Right lobe of liver (tissue), 6 donors: ENCODE measurements at regions not wholly inside any gene's neighbourhood (a gene's known extent, or its start where the extent isn't known, plus 50 kb on each side); places are given as distances from the start of the nearest gene placed in this dataset.

ENCODE experiments used
- ATAC-seq, 4 donors: fragments of 200-7000 bp; cut with Tn5 transposase; one replicate each; pipeline ENCODE4 v1.9.1; 2020; ENCODE audit warnings: mild to moderate bottlenecking in 4 of 4, moderate library complexity in 4 of 4
- DNase-seq, 3 donors: peaks; one replicate each; pipeline ENCODE4 v3.0.0-alpha.2; 2020
- H3K27ac ChIP-seq, 3 donors: fragments of 200-600 bp; one replicate each; pipeline ENCODE4 v1.8.0; 2022
- H3K27me3 ChIP-seq, 2 donors: fragments of 200-600 bp; one replicate each; pipeline ENCODE4 v1.8.0; 2022
- H3K36me3 ChIP-seq, 4 donors: fragments of 200-600 bp; sonication (generic) in 1 of 4; one replicate each; pipeline versions ENCODE4 v1.5.1 to v1.8.0; 2017 to 2022; ENCODE audit warnings: control low read depth in 1 of 4
- H3K4me1 ChIP-seq, 4 donors: fragments of 200-600 bp; sonication (generic) in 1 of 4; one replicate each; pipeline versions ENCODE4 v1.5.1 to v1.8.0; 2017 to 2022; ENCODE audit warnings: control low read depth in 1 of 4
- H3K4me3 ChIP-seq, 3 donors: fragments of 200-600 bp; one replicate each; pipeline ENCODE4 v1.8.0; 2022
- H3K9me3 ChIP-seq, 4 donors: fragments of 200-600 bp; sonication (generic) in 1 of 4; one replicate each; pipeline versions ENCODE4 v1.5.1 to v1.8.0; 2017 to 2022; ENCODE audit warnings: control low read depth in 1 of 4
- POLR2A ChIP-seq: fragments of 450-650 bp; IDR thresholded peaks from one replicate; pipeline ENCODE4 v1.6.1; 2017; ENCODE audit warnings: antibody characterized with exemption, mild to moderate bottlenecking
- WGBS: methylation state at CpG from one replicate; pipeline ENCODE4 v1.1.6; 2018; ENCODE audit warnings: low coverage, low lambda C conversion rate; ENCODE audit not compliant: insufficient coverage; ENCODE audit errors: missing lambda C conversion rate; 5-methylcytosine and 5-hydroxymethylcytosine counted together
- intact Hi-C, 2 donors: fragments of 100-400 bp; cut with DNase I; formaldehyde crosslinking; loops; one replicate each; pipeline versions ENCODE4 v1.11.2 to v1.14.1; 2022
- TF ChIP-seq, protein P1 (sequence below), 4 donors: fragments of 200-600 bp in 3 of 4; fragments of 450-650 bp in 1 of 4; IDR thresholded peaks; one replicate each; pipeline versions ENCODE4 v1.5.1 to v1.8.0; 2016 to 2022; ENCODE audit warnings: antibody characterized with exemption in 4 of 4, mild to moderate bottlenecking in 2 of 4
- donor health status: DM: no; HTN: yes; CAD: no.
- donor health status: DM: no; HTN: no; CAD: no.
- donor health status: DM: no; HTN: no; CAD: no.
- donor health status: DM: no; HTN: yes; CAD: no.
- donor health status: DM: no; HTN: yes; CAD: no.

DNA sequence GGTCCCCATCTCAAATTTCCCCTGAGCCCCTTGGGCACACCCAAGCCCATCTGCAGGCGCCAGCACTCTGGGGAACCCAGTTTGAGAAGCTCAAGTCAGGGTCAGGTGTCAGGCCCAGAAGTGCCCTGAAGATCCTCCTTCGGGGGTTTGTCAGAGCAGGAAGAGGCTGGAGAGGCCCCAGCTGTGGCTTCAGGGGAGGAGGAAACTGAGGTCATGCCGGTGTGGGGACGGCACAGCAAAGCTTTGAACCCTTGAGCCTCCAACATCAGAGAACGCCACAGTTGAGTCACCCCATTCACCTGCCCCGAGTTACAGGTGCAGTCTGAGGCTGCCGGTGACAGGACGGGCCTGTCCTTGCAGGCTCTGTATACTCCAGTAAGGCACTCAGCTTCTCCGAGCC lies 140.2 kb upstream of the CIBAR2 start:
- no peak overlapping the region for H3K27ac ChIP-seq
- no peaks in the 10 kb centered on the region for H3K9me3 ChIP-seq
- 70% methylated on average over 2 of the region's 9 CpGs for WGBS
- ATAC-seq = no peak
- peaks cover 0 to 24% (median 2%) of the 10 kb centered on the region in 4 donors for H3K4me1 ChIP-seq
- intact Hi-C loops = no loop called here
- H3K4me3 ChIP-seq = no peak overlapping the region
- no peak for TF ChIP-seq POLR2A
- TF ChIP-seq, protein P1, sequence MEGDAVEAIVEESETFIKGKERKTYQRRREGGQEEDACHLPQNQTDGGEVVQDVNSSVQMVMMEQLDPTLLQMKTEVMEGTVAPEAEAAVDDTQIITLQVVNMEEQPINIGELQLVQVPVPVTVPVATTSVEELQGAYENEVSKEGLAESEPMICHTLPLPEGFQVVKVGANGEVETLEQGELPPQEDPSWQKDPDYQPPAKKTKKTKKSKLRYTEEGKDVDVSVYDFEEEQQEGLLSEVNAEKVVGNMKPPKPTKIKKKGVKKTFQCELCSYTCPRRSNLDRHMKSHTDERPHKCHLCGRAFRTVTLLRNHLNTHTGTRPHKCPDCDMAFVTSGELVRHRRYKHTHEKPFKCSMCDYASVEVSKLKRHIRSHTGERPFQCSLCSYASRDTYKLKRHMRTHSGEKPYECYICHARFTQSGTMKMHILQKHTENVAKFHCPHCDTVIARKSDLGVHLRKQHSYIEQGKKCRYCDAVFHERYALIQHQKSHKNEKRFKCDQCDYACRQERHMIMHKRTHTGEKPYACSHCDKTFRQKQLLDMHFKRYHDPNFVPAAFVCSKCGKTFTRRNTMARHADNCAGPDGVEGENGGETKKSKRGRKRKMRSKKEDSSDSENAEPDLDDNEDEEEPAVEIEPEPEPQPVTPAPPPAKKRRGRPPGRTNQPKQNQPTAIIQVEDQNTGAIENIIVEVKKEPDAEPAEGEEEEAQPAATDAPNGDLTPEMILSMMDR (IDR thresholded peaks at IDR 0.05) = no peak
- H3K36me3 ChIP-seq = no peaks in the 10 kb centered on the region
- H3K27me3 ChIP-seq = no peaks in the 10 kb centered on the region
- no peak for DNase-seq

DNA sequence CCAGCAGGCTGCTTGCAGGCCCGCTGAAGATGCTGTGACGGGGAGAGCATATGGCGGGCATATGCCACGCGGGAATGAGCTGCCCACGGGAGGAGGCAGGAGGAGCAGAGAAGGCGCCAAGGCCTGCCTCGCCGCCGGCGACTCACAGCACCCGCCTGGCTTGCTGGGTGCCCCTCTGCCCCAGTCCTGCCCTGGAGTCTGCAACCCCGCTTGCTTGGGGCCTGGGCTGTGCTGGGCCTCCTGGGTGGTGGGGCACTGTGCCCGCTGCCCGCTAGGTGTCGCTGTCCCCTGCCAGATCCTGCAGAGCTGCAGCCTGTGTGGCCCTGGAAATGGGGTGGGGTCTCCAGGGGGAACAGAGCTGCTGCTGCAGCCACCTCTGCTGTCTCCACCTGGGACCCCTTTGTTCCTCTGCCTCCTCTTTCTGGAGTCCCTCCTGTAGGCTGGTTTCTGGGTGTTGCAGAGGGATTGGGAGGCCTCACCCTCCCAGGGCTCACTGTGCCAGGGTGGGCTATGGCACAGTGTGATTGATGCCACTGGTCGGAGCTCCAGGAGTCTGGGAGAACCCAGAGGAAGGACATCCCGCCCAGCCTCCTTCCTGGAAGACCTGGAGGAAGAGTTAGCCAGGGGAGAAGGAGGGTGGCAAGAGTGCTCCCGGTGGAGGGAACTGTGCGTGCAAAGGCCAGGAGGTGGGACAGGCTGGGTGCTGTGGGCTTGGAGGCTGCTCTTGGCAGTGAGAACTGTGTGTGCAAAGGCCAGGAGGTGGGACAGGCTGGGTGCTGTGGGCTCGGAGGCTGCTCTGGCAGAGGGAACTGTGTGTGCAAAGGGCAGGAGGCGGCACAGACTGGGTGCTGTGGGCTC lies 141.0 kb upstream of the CIBAR2 start:
- Histone ChIP-seq H3K27me3 (no peaks in the 10 kb centered on the region), H3K9me3 (no peaks in the 10 kb centered on the region), H3K4me3 (no peak overlapping the region), H3K36me3 (no peaks in the 10 kb centered on the region), H3K4me1 (peaks cover 0 to 24% (median 2%) of the 10 kb centered on the region in 4 donors), H3K27ac (peak overlapping the region in 1 of 3 donors; percentile 51)
- peak; percentile 83 to 89 (median 84) for ATAC-seq
- intact Hi-C loops = no loop called here
- DNase-seq = peak; percentile 69 to 93 (median 91)
- WGBS = 17% methylated on average over 4 of the region's 22 CpGs
- TF ChIP-seq, protein P1 (IDR thresholded peaks at IDR 0.05) = peak; percentile 79 to 93 (median 90)
- TF ChIP-seq POLR2A = no peak

DNA sequence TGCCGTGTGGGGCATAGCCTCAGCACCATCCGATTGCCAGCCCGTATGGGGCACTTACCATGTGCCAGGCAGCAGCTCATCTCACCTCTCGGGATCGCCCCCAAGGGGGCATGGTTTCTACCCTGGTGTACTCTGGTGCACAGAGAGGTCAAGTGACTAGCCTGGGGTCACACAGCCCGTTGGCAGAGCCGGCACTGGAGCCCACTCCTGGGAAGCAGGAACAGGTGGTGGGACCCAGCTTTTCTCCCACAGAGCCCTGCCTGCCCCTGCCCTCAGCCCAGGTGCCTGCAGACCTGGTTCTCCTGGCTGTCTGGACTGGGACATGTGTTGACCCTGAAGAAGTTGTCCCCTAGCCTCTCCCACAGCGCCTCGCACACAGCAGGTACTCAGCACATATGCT lies 141.8 kb upstream of the CIBAR2 start:
- Histone ChIP-seq H3K9me3 (no peaks in the 10 kb centered on the region), H3K27me3 (no peaks in the 10 kb centered on the region), H3K27ac (peak overlapping the region in 1 of 3 donors; percentile 7), H3K4me3 (no peak overlapping the region), H3K4me1 (peaks cover 0 to 24% (median 2%) of the 10 kb centered on the region in 4 donors), H3K36me3 (no peaks in the 10 kb centered on the region)
- no CpG with 5 or more reads among the region's 9 CpGs for WGBS
- TF ChIP-seq, protein P1 (IDR thresholded peaks at IDR 0.05) = no peak
- no peak for TF ChIP-seq POLR2A
- intact Hi-C loops = no loop called here
- no peak for ATAC-seq
- no peak for DNase-seq

DNA sequence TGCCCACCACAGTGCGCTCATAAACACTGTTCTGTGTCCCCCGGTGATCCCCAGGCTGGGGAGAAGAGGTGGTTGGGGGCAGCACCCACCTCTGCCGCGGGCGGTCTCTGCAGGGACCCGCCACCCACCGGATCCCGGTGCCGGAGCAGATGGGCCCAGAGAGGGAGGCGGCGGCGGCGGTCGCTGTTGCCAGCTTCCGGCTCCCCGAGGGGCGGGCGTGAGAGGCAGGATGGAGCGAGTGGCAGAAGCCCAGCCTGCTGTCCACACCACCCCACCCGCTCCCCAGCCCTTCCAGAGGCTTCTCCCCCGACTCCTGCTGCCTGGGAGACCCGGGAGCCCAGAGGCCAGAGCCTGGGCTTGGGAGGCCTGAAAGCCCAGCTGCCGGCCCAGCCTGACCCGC lies 142.6 kb upstream of the CIBAR2 start:
- intact Hi-C loops = no loop called here
- H3K36me3 ChIP-seq = no peaks in the 10 kb centered on the region
- H3K27me3 ChIP-seq = no peaks in the 10 kb centered on the region
- no peak overlapping the region for H3K4me3 ChIP-seq
- DNase-seq (no peak), ATAC-seq (no peak)
- H3K27ac ChIP-seq = no peak overlapping the region
- TF ChIP-seq POLR2A = no peak
- TF ChIP-seq, protein P1 (IDR thresholded peaks at IDR 0.05) = no peak
- H3K9me3 ChIP-seq = no peaks in the 10 kb centered on the region
- no CpG with 5 or more reads among the region's 24 CpGs for whole genome bisulfite sequencing
- peaks cover 0 to 20% (median 2%) of the 10 kb centered on the region in 4 donors for H3K4me1 ChIP-seq
